ENCODE measurements at regions not wholly inside any gene's neighbourhood (a gene's known extent, or its start where the extent isn't known, plus 50 kb on each side); places are given as distances from the start of the nearest gene placed in this dataset.

GRCh38 chr5:3043600-3043999, 292.1 kb upstream of the IRX2 start (continued):
- TF ChIP-seq ARID4B (CRISPR knock-in tag; IDR thresholded peaks at IDR 0.05; ENCODE audit: borderline replicate concordance) (no peak), GABPB1 (CRISPR knock-in tag; IDR thresholded peaks at IDR 0.05) (no peak), ZNF671 (CRISPR knock-in tag; IDR thresholded peaks at IDR 0.05) (no peak), SP1 (CRISPR knock-in tag; conservative IDR thresholded peaks at IDR 0.05) (no peak), TEAD4 (CRISPR knock-in tag; IDR thresholded peaks at IDR 0.05) (no peak), ZNF423 (CRISPR knock-in tag; IDR thresholded peaks at IDR 0.05) (no peak)

DNA sequence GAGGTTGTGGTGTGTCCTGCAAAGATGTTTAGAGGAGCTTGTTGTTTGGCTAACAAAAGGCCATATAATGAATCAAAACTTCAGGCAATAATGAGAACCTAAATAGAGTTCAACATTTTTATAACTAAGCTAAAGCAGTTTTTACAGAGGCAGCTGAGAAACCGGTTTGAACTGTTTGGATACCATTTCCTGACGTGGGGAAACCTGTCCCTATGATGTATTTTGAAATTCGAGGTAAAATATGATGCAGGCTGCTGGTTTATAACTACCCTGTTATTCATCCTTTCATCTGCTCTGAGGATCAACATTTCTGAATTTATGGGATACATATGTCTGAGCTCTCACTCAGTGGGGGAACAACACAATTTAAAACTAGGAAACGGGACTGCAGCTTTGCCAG, 289.5 kb upstream of the IRX2 start:
- no peaks in the 10 kb centered on the region for H3K27me3 Mint-ChIP-seq (ENCODE audit: low read depth)
- H3K4me3 Mint-ChIP-seq: no peak overlapping the region
- CTCF ChIA-PET: no interaction called here
- DNase-seq (ENCODE audit: low spot score) (no peak), ATAC-seq (no peak)
- H3K4me1 Mint-ChIP-seq: no peaks in the 10 kb centered on the region
- no peak overlapping the region for H3K27ac Mint-ChIP-seq
- peaks cover 3% of the 10 kb centered on the region; the same call in 1 of the 2 replicates for H3K9me3 Mint-ChIP-seq
- no peaks in the 10 kb centered on the region for H3K36me3 Mint-ChIP-seq
- POLR2A ChIA-PET: interaction anchor here (0.7 kb wide), 1 partner anchor 351 kb away, joined by 3 read pairs; no protein-coding TSS in a partner anchor
- TF ChIP-seq ZMAT4 (CRISPR knock-in tag; IDR thresholded peaks at IDR 0.05): no peak
- no peak for TF ChIP-seq ATF1 (CRISPR knock-in tag; IDR thresholded peaks at IDR 0.05)
- no peak for TF ChIP-seq NR2C2 (CRISPR knock-in tag; IDR thresholded peaks at IDR 0.05)
- no peak for TF ChIP-seq GRHL2 (CRISPR knock-in tag; IDR thresholded peaks at IDR 0.05; ENCODE audit: insufficient replicate concordance, severe bottlenecking)
- TF ChIP-seq MLX (CRISPR knock-in tag; IDR thresholded peaks at IDR 0.05): no peak
- TF ChIP-seq PREB (CRISPR knock-in tag; IDR thresholded peaks at IDR 0.05; ENCODE audit: borderline replicate concordance): no peak
- no peak for TF ChIP-seq GABPB1 (CRISPR knock-in tag; IDR thresholded peaks at IDR 0.05)
- no peak for TF ChIP-seq EMX1 (CRISPR knock-in tag; IDR thresholded peaks at IDR 0.05)
- no peak for TF ChIP-seq NR3C1 (CRISPR knock-in tag; conservative IDR thresholded peaks at IDR 0.05; ENCODE audit: low read depth)
- TF ChIP-seq PRRX2 (CRISPR knock-in tag; IDR thresholded peaks at IDR 0.05): no peak
- no peak for TF ChIP-seq RORB (CRISPR knock-in tag; IDR thresholded peaks at IDR 0.05)
- TF ChIP-seq USF1 (CRISPR knock-in tag; IDR thresholded peaks at IDR 0.05): no peak
- TF ChIP-seq ZNF396 (CRISPR knock-in tag; IDR thresholded peaks at IDR 0.05; ENCODE audit: borderline replicate concordance): no peak
- TF ChIP-seq OVOL2 (CRISPR knock-in tag; IDR thresholded peaks at IDR 0.05; ENCODE audit: borderline replicate concordance): no peak
- no peak for TF ChIP-seq ZNF317 (CRISPR knock-in tag; IDR thresholded peaks at IDR 0.05; ENCODE audit: borderline replicate concordance, low read depth)
- TF ChIP-seq, protein P1, sequence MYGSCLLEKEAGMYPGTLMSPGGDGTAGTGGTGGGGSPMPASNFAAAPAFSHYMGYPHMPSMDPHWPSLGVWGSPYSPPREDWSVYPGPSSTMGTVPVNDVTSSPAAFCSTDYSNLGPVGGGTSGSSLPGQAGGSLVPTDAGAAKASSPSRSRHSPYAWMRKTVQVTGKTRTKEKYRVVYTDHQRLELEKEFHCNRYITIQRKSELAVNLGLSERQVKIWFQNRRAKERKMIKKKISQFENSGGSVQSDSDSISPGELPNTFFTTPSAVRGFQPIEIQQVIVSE (CRISPR knock-in tag; IDR thresholded peaks at IDR 0.05; ENCODE audit: borderline replicate concordance): no peak
- no peak for TF ChIP-seq NFE2L1 (CRISPR knock-in tag; IDR thresholded peaks at IDR 0.05)
- no peak for TF ChIP-seq ARID4B (CRISPR knock-in tag; IDR thresholded peaks at IDR 0.05; ENCODE audit: borderline replicate concordance)

Measured in WTC11 (cell line).